Psoas muscle (tissue), 7 donors: ENCODE measurements at regions not wholly inside any gene's neighbourhood (a gene's known extent, or its start where the extent isn't known, plus 50 kb on each side); places are given as distances from the start of the nearest gene placed in this dataset.

Experiments
- ATAC-seq, 4 donors: fragments of 200-7000 bp; cut with Tn5 transposase; one replicate each; pipeline ENCODE4 v1.9.1; 2020; ENCODE audit warnings: moderate library complexity in 3 of 4, mild to moderate bottlenecking in 2 of 4
- DNase-seq, 2 donors: peaks; one replicate each; pipeline ENCODE4 v3.0.0-alpha.2; 2020
- H3K27ac ChIP-seq: fragments of 200-600 bp; one replicate; pipeline ENCODE4 v1.8.0; 2022
- H3K27me3 ChIP-seq, 3 donors: fragments of 200-600 bp in 1 of 3; one replicate each; pipeline versions ENCODE4 v1.6.1 to v1.8.0; 2013 to 2022; ENCODE audit warnings: low read length in 2 of 3, mild to moderate bottlenecking in 2 of 3, moderate library complexity in 1 of 3; ENCODE audit not compliant: insufficient read depth in 3 of 3
- H3K36me3 ChIP-seq, 2 donors: fragments of 200-600 bp in 1 of 2; one replicate each; pipeline versions ENCODE4 v1.6.1 to v1.8.0; 2013 to 2022; ENCODE audit warnings: low read depth in 1 of 2, mild to moderate bottlenecking in 1 of 2, moderate library complexity in 1 of 2; ENCODE audit not compliant: insufficient read depth in 1 of 2
- H3K4me1 ChIP-seq: fragments of 200-600 bp; one replicate; pipeline ENCODE4 v1.8.0; 2022
- H3K4me3 ChIP-seq: fragments of 200-600 bp; one replicate; pipeline ENCODE4 v1.8.0; 2022; ENCODE audit warnings: mild to moderate bottlenecking
- H3K9me3 ChIP-seq: fragments of 200-600 bp; one replicate; pipeline ENCODE4 v1.8.0; 2022
- CTCF ChIP-seq: fragments of 200-600 bp; IDR thresholded peaks from one replicate; pipeline ENCODE4 v1.8.0; 2022; ENCODE audit warnings: antibody characterized with exemption
- WGBS, 3 donors: extraction: QIAGEN DNeasy Blood & Tissue Kit; methylation state at CpG; one replicate each; pipeline versions ENCODE4 v1.1.6 to v1.1.7; 2013; 5-methylcytosine and 5-hydroxymethylcytosine counted together
- intact Hi-C, 2 donors: fragments of 100-400 bp; cut with DNase I; formaldehyde crosslinking; loops; one replicate each; pipeline versions ENCODE4 v1.11.0 to v1.14.2; 2022
- donor health status: healthy with polysubstance abuse.
- donor health status: DM: no; HTN: no; CAD: no; lungs with moderate emphysema.
- donor health status: Bipolar disorder and iron deficiency.
- donor health status: healthy.
- donor health status: DM: yes; HTN: yes; CAD: no.
- donor health status: DM: no; HTN: no; CAD: no.
- donor health status: DM: yes; HTN: yes; CAD: no.

GRCh38 chr3:127390365-127391025 is 102.6 kb upstream of the PRR20G start:
- peaks cover 0 to 17% (median 8%) of the 10 kb centered on the region in 3 donors for H3K27me3 ChIP-seq
- intact Hi-C loops, result no loop called here
- H3K9me3 ChIP-seq, result no peaks in the 10 kb centered on the region
- no peak for ATAC-seq
- no peak for DNase-seq
- no peak for TF ChIP-seq CTCF
- H3K4me1 ChIP-seq, result no peaks in the 10 kb centered on the region
- no peak overlapping the region for H3K4me3 ChIP-seq
- no peak overlapping the region for H3K27ac ChIP-seq
- WGBS, 3 donors, result 71 to 77% (median 76%) methylated on average over 15 of the region's 15 CpGs
- no peaks in the 10 kb centered on the region for H3K36me3 ChIP-seq

- Histone ChIP-seq H3K27me3 (peaks cover 0 to 17% (median 8%) of the 10 kb centered on the region in 3 donors), H3K36me3 (no peaks in the 10 kb centered on the region), H3K9me3 (no peaks in the 10 kb centered on the region), H3K4me3 (no peak overlapping the region), H3K4me1 (no peaks in the 10 kb centered on the region), H3K27ac (no peak overlapping the region)
- 67 to 87% (median 75%) methylated on average over 2 of the region's 2 CpGs for WGBS, 3 donors
- intact Hi-C loops, result no loop called here
- ATAC-seq, result no peak
- TF ChIP-seq CTCF, result no peak
- DNase-seq, result no peak
Observed at GRCh38 chr3:127389913-127390312, 102.1 kb upstream of the PRR20G start.

- H3K4me3 ChIP-seq, result no peak overlapping the region
- no peak for TF ChIP-seq CTCF
- no peaks in the 10 kb centered on the region for H3K9me3 ChIP-seq
- H3K27ac ChIP-seq, result no peak overlapping the region
- no peaks in the 10 kb centered on the region for H3K36me3 ChIP-seq
- no peak for DNase-seq
- intact Hi-C loops, result no loop called here
- peaks cover 0 to 17% (median 8%) of the 10 kb centered on the region in 3 donors for H3K27me3 ChIP-seq
- ATAC-seq, result no peak
- 76 to 85% (median 84%) methylated on average over 10 of the region's 10 CpGs for WGBS, 3 donors
- H3K4me1 ChIP-seq, result no peaks in the 10 kb centered on the region
Observed at GRCh38 chr3:127389420-127389819, 101.6 kb upstream of the PRR20G start.

GRCh38 chr3:127388427-127388826 is 100.6 kb upstream of the PRR20G start:
- no peak overlapping the region for H3K27ac ChIP-seq
- intact Hi-C loops, result no loop called here
- no peak for TF ChIP-seq CTCF
- 54 to 68% (median 61%) methylated on average over 9 of the region's 9 CpGs for WGBS, 3 donors
- no peaks in the 10 kb centered on the region for H3K9me3 ChIP-seq
- no peaks in the 10 kb centered on the region for H3K4me1 ChIP-seq
- peaks cover 0 to 17% (median 8%) of the 10 kb centered on the region in 3 donors for H3K27me3 ChIP-seq
- ATAC-seq (no peak), DNase-seq (no peak)
- no peak overlapping the region for H3K4me3 ChIP-seq
- H3K36me3 ChIP-seq, result no peaks in the 10 kb centered on the region
